ENCODE measurements at regions not wholly inside any gene's neighbourhood (a gene's known extent, or its start where the extent isn't known, plus 50 kb on each side); places are given as distances from the start of the nearest gene placed in this dataset.

DNA sequence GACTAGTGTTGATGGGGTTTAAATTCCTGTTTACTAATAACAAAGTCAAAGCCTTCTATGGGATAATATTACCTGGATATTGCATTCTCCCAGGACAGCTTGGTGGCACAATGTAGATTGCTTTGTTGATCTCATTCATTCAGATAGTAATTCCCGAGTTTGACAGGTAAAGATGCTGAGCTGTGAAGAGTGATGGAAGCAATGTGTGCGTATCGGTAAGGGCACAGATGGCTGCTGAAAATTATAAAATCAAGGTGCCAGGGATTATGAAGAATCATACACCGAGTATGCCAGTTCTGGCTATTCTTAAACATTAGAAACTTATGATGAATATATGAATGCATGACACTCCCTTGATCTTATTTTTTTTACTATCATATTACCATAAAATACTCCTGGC is 100.6 kb upstream of the CNTNAP4 start:
- TF ChIP-seq, protein P1, sequence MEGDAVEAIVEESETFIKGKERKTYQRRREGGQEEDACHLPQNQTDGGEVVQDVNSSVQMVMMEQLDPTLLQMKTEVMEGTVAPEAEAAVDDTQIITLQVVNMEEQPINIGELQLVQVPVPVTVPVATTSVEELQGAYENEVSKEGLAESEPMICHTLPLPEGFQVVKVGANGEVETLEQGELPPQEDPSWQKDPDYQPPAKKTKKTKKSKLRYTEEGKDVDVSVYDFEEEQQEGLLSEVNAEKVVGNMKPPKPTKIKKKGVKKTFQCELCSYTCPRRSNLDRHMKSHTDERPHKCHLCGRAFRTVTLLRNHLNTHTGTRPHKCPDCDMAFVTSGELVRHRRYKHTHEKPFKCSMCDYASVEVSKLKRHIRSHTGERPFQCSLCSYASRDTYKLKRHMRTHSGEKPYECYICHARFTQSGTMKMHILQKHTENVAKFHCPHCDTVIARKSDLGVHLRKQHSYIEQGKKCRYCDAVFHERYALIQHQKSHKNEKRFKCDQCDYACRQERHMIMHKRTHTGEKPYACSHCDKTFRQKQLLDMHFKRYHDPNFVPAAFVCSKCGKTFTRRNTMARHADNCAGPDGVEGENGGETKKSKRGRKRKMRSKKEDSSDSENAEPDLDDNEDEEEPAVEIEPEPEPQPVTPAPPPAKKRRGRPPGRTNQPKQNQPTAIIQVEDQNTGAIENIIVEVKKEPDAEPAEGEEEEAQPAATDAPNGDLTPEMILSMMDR (IDR thresholded peaks at IDR 0.05), result no peak
- no peak for TF ChIP-seq POLR2A (IDR thresholded peaks at IDR 0.05)
- TF ChIP-seq POLR2AphosphoS5 (IDR thresholded peaks at IDR 0.05), result no peak
- TF ChIP-seq EP300 (IDR thresholded peaks at IDR 0.05; ENCODE audit: low read depth), result no peak
